NCI-H146 treated with DMSO at 0.1 percent for 48 hours (cell line): ENCODE measurements at regions not wholly inside any gene's neighbourhood (a gene's known extent, or its start where the extent isn't known, plus 50 kb on each side); places are given as distances from the start of the nearest gene placed in this dataset.
"Not testable (repeated sequence)": the region's sequence is repeated elsewhere in the genome, so short reads cannot be mapped to it uniquely, and the experiment has no call there.

ENCODE experiments used
- DNase-seq: peaks from one replicate; lab custom pipeline; 2025; ENCODE audit not compliant: unreplicated experiment; lab: John Stamatoyannopoulos, UW

- no peak for DNase-seq
Measured at GRCh38 chr2:176832086-176832485, 380.5 kb upstream of the HNRNPA3 start.

- DNase-seq, result no peak
Measured at GRCh38 chr2:176833671-176834070, 378.9 kb upstream of the HNRNPA3 start.

GRCh38 chr2:176834226-176834625 is 378.4 kb upstream of the HNRNPA3 start:
- no peak for DNase-seq

GRCh38 chr2:176843208-176843607 is 369.4 kb upstream of the HNRNPA3 start:
- DNase-seq, result no peak

GRCh38 chr2:176844461-176844860 is 368.1 kb upstream of the HNRNPA3 start:
- no peak for DNase-seq

- no peak for DNase-seq
Measured at GRCh38 chr2:176845718-176846117, 366.9 kb upstream of the HNRNPA3 start.

GRCh38 chr2:176847575-176847974 is 365.0 kb upstream of the HNRNPA3 start:
- DNase-seq, result no peak

GRCh38 chr2:176848844-176849243 is 363.8 kb upstream of the HNRNPA3 start:
- DNase-seq, result no peak

- DNase-seq, result peak; percentile 2
Measured at GRCh38 chr2:176851200-176851888, 361.2 kb upstream of the HNRNPA3 start.

GRCh38 chr2:176851889-176852483 is 360.6 kb upstream of the HNRNPA3 start:
- no peak for DNase-seq

- peak; percentile 26 for DNase-seq
Measured at GRCh38 chr2:176852667-176853066, 359.9 kb upstream of the HNRNPA3 start.

- no peak for DNase-seq
Measured at GRCh38 chr2:176854062-176854461, 358.5 kb upstream of the HNRNPA3 start.

- DNase-seq, result no peak
Measured at GRCh38 chr2:176854878-176855277, 357.7 kb upstream of the HNRNPA3 start.

GRCh38 chr2:176856683-176857082 is 355.9 kb upstream of the HNRNPA3 start:
- no peak for DNase-seq

- DNase-seq, result no peak
Measured at GRCh38 chr2:176865336-176865735, 347.3 kb upstream of the HNRNPA3 start.

- DNase-seq, result no peak
Measured at GRCh38 chr2:176872406-176872805, 340.2 kb upstream of the HNRNPA3 start.

- no peak for DNase-seq
Measured at GRCh38 chr2:176873403-176873802, 339.2 kb upstream of the HNRNPA3 start.

GRCh38 chr2:176876493-176877103 is 336.0 kb upstream of the HNRNPA3 start:
- DNase-seq, result no peak

GRCh38 chr2:176879426-176879995 is 333.1 kb upstream of the HNRNPA3 start:
- no peak for DNase-seq

- DNase-seq, result not testable (repeated sequence)
Measured at GRCh38 chr2:176882045-176882444, 330.5 kb upstream of the HNRNPA3 start.

- no peak for DNase-seq
Measured at GRCh38 chr2:176885001-176885643, 327.5 kb upstream of the HNRNPA3 start.

GRCh38 chr2:176885661-176886060 is 326.9 kb upstream of the HNRNPA3 start:
- no peak for DNase-seq
